Stimulated activated CD4-positive, alpha-beta T cell treated with anti-CD3 and anti-CD28 coated beads, Interleukin-1b, Interleukin-23, amount 100 ng/mL, for 24 hours (primary cell): ENCODE measurements at regions not wholly inside any gene's neighbourhood (a gene's known extent, or its start where the extent isn't known, plus 50 kb on each side); places are given as distances from the start of the nearest gene placed in this dataset.

Experiments used
- DNase-seq, 4 experiments: peaks; one replicate each; pipeline ENCODE4 v3.0.0-alpha.2; 2020; ENCODE audit warnings: low read depth in 4 of 4, low spot score in 1 of 4

- no peak for DNase-seq
These were observed 97.8 kb downstream of the DUSP10 start for GRCh38 chr1:221644145-221644448.

- no peak for DNase-seq
These were observed 97.1 kb downstream of the DUSP10 start for GRCh38 chr1:221644663-221645258.

GRCh38 chr1:221648201-221648600 lies 93.7 kb downstream of the DUSP10 start:
- DNase-seq, result no peak
